RWPE2 (cell line): ENCODE measurements at regions not wholly inside any gene's neighbourhood (a gene's known extent, or its start where the extent isn't known, plus 50 kb on each side); places are given as distances from the start of the nearest gene placed in this dataset.

Source experiments
- ATAC-seq: fragments of 200-7000 bp; cut with Tn5 transposase; 3 replicates; pipeline ENCODE4 v1.9.1; 2021; ENCODE audit warnings: low read depth
- DNase-seq: peaks from one replicate; pipeline ENCODE4 v3.0.0-alpha.2; 2020; ENCODE audit warnings: low spot score
- H3K27ac ChIP-seq: fragments of 450-650 bp; 2 replicates; pipeline ENCODE4 v1.5.1; 2017; ENCODE audit warnings: mild to moderate bottlenecking; ENCODE audit not compliant: poor library complexity, severe bottlenecking
- H3K27me3 ChIP-seq: fragments of 250-450 bp; sonication (Bioruptor Pico); 2 replicates; pipeline ENCODE4 v1.5.1; 2021; ENCODE audit warnings: mild to moderate bottlenecking, moderate library complexity; ENCODE audit not compliant: insufficient read depth, poor library complexity, severe bottlenecking
- H3K36me3 ChIP-seq: fragments of 250-450 bp; sonication (Bioruptor Pico); 2 replicates; pipeline ENCODE4 v1.5.1; 2020; ENCODE audit warnings: low read depth, mild to moderate bottlenecking, moderate library complexity
- H3K4me1 ChIP-seq: fragments of 250-450 bp; sonication (Bioruptor Pico); 2 replicates; pipeline ENCODE4 v1.5.1; 2021; ENCODE audit warnings: mild to moderate bottlenecking, moderate library complexity; ENCODE audit not compliant: insufficient read depth, poor library complexity, severe bottlenecking
- H3K4me3 ChIP-seq: fragments of 250-450 bp; sonication (Bioruptor Pico); 2 replicates; pipeline ENCODE4 v1.5.1; 2021; ENCODE audit warnings: mild to moderate bottlenecking, moderate library complexity; ENCODE audit not compliant: severe bottlenecking
- H3K9me3 ChIP-seq: fragments of 250-450 bp; sonication (Bioruptor Pico); 2 replicates; pipeline ENCODE4 v1.5.1; 2021; ENCODE audit warnings: mild to moderate bottlenecking, moderate library complexity; ENCODE audit not compliant: severe bottlenecking
- CTCF ChIP-seq: fragments of 450-650 bp; IDR thresholded peaks from one replicate; pipeline ENCODE4 v1.5.1; 2017; ENCODE audit warnings: mild to moderate bottlenecking, moderate library complexity; ENCODE audit not compliant: poor library complexity, severe bottlenecking

DNA sequence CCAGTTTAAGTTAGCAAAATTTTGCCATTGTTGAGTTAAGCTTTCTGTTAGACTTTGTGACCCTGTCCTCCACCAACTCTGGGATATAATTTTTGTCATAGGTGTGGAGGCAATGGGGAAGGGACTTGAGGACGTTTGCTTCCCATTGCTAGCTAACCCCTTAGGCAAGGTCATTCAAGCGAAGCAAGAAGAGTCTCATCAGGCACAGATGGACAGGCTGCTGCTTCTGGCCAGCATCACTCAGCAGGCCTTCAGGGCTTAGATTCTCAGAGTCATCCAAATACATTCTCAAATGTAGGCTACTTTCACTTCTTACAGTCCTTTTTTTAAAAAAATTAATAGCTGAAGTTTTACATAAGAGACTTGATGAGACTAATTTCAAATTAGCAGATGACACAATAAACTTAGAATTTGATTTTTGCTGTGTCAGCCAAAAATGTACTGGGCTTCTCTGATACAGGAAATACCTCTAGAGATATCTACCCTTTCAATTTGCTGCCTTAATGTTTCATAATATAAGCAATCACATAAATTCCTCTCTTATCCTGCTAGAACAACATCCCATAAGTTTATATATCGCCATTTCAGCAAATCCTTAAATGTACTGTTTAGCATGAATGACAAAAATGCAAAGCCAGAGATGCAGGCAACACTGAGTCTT, 875.2 kb downstream of the FLRT2 start:
- no peaks in the 10 kb centered on the region for H3K27me3 ChIP-seq
- no peak for TF ChIP-seq CTCF
- H3K27ac ChIP-seq = peak overlapping the region; percentile 11
- DNase-seq = no peak
- H3K9me3 ChIP-seq = no peaks in the 10 kb centered on the region
- ATAC-seq = no peak
- no peaks in the 10 kb centered on the region for H3K4me1 ChIP-seq
- no peak overlapping the region for H3K4me3 ChIP-seq
- no peaks in the 10 kb centered on the region for H3K36me3 ChIP-seq

DNA sequence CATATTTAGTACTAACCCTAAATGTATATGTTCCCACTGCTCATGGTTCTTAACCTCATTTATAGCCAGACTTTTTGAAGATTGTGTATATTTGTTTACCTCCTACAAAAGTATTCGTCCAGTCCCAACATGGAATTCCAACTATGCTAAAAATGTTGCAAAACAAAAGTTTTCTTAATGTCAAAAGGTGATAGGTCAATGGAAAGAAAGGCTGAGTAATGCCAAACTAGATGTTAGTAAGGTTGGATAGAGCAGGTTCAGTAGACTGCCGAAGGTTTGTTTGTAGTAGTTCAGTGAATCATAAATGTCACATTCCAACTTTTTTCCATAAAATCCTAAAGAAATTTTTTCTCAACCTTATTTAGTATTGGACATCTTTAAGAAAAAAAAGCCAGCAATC, 874.5 kb downstream of the FLRT2 start:
- no peak for TF ChIP-seq CTCF
- no peaks in the 10 kb centered on the region for H3K4me1 ChIP-seq
- H3K27ac ChIP-seq = peak overlapping the region; percentile 11
- no peak overlapping the region for H3K4me3 ChIP-seq
- DNase-seq (no peak), ATAC-seq (peak; percentile 51; the same call in 2 of the 3 replicates)
- no peaks in the 10 kb centered on the region for H3K36me3 ChIP-seq
- H3K9me3 ChIP-seq = no peaks in the 10 kb centered on the region
- H3K27me3 ChIP-seq = no peaks in the 10 kb centered on the region

DNA sequence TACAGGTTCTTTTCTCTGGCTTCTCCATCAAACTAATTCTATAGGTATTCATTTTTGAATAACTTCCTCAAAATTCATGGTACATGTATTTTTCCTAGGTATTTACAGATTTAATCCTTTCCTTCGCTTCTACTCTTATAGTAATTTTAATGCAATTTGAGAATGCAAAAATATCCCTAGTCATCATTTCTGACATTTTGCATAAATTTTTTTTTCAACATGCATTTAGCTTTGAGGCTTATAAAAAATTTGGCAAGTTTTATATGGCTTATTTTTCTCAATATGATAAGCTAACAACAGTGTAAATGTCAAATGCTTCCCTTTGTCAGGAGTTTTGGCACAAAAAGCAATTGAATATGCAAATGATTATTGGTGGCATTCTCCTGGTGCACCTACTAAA, 872.6 kb downstream of the FLRT2 start:
- H3K4me1 ChIP-seq = no peaks in the 10 kb centered on the region
- H3K9me3 ChIP-seq = no peaks in the 10 kb centered on the region
- no peak overlapping the region for H3K4me3 ChIP-seq
- ATAC-seq = no peak
- no peaks in the 10 kb centered on the region for H3K36me3 ChIP-seq
- no peak for DNase-seq
- H3K27me3 ChIP-seq = no peaks in the 10 kb centered on the region
- no peak for TF ChIP-seq CTCF
- no peak overlapping the region for H3K27ac ChIP-seq

DNA sequence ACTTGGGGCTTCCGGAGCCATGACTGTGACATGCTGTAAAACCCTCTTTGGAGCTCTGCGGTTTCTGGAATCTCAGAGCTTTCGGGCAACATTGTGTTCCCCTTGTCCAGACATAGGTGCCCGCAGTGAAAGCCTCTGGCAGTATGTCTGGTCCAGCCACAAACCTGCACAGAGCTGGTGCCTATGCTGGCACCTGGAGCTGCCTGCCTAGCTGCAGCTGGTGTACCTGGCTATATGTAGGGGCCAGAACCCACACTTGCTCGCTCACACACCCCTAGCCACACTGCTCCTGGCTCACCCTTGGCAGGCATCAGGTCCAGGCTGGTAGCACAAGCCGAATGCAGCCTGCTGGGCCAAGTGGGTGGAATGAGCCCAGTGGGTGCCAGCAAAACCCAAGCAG, 861.1 kb downstream of the FLRT2 start:
- ATAC-seq (no peak), DNase-seq (no peak)
- Histone ChIP-seq H3K4me3 (no peak overlapping the region), H3K9me3 (no peaks in the 10 kb centered on the region), H3K27me3 (no peaks in the 10 kb centered on the region), H3K36me3 (no peaks in the 10 kb centered on the region), H3K27ac (no peak overlapping the region), H3K4me1 (no peaks in the 10 kb centered on the region)
- TF ChIP-seq CTCF = no peak

DNA sequence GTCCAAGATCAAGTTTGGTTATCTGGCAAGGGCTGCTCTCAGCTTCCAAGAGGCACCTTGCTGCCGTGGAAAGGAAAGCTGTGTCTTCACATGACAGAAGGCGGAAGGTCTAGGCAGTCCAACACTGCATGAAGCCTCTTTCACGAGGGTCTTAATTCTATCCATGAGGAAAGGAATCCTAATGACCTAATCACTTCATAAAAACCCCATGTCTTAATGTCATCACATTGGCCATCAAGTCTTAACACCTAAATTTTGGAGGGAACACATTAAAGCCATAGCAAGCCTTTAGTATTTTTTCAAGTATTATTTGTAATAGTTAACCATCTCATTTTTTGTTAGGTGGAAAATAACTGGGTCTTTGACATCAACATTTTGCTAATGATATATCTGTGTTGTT, 858.3 kb downstream of the FLRT2 start:
- no peaks in the 10 kb centered on the region for H3K4me1 ChIP-seq
- no peaks in the 10 kb centered on the region for H3K9me3 ChIP-seq
- H3K27ac ChIP-seq = no peak overlapping the region
- no peaks in the 10 kb centered on the region for H3K36me3 ChIP-seq
- no peak for TF ChIP-seq CTCF
- no peak for DNase-seq
- no peak for ATAC-seq
- H3K4me3 ChIP-seq = no peak overlapping the region
- H3K27me3 ChIP-seq = no peaks in the 10 kb centered on the region
